Osteoblast (primary cell): ENCODE measurements at regions not wholly inside any gene's neighbourhood (a gene's known extent, or its start where the extent isn't known, plus 50 kb on each side); places are given as distances from the start of the nearest gene placed in this dataset.

Experiments
- DNase-seq: peaks from one replicate; pipeline ENCODE4 v3.0.0; 2011; ENCODE audit warnings: low spot score, mixed read lengths; ENCODE audit not compliant: insufficient read length; ENCODE audit errors: missing footprints
- H2AFZ ChIP-seq: 2 replicates; pipeline ENCODE4 v1.6.0; 2011; ENCODE audit warnings: mild to moderate bottlenecking, low read length
- H3K27ac ChIP-seq: 2 replicates; pipeline ENCODE4 v1.5.1; 2011; ENCODE audit warnings: mild to moderate bottlenecking, low read depth, low read length, moderate library complexity
- H3K27me3 ChIP-seq: 2 replicates; pipeline ENCODE4 v1.6.0; 2012; ENCODE audit warnings: mild to moderate bottlenecking, control low read depth, inconsistent platforms, low read length, moderate library complexity; ENCODE audit not compliant: insufficient read depth
- H3K36me3 ChIP-seq: 2 replicates; pipeline ENCODE4 v1.5.1; 2011; ENCODE audit warnings: mild to moderate bottlenecking, low read length, control low read depth, moderate library complexity; ENCODE audit not compliant: insufficient read depth
- H3K4me1 ChIP-seq: 2 replicates; pipeline ENCODE4 v1.5.1; 2011; ENCODE audit warnings: mild to moderate bottlenecking, low read length, control low read depth, moderate library complexity; ENCODE audit not compliant: insufficient read depth
- H3K4me2 ChIP-seq: 2 replicates; pipeline ENCODE4 v1.6.0; 2011; ENCODE audit warnings: mild to moderate bottlenecking, low read length; ENCODE audit not compliant: insufficient read depth
- H3K4me3 ChIP-seq: fragments of 200-600 bp; sonication (generic); 3 replicates; pipeline ENCODE4 v1.5.1; 2012; ENCODE audit warnings: mild to moderate bottlenecking, low read length, inconsistent platforms; ENCODE audit not compliant: insufficient read depth
- H3K79me2 ChIP-seq: 2 replicates; pipeline ENCODE4 v1.6.0; 2012; ENCODE audit warnings: mild to moderate bottlenecking, low read length, control low read depth, inconsistent platforms; ENCODE audit not compliant: insufficient read depth
- H3K9me3 ChIP-seq: 2 replicates; pipeline ENCODE4 v1.5.1; 2011; ENCODE audit warnings: low read depth, low read length, control low read depth
- H4K20me1 ChIP-seq: 2 replicates; pipeline ENCODE4 v1.6.0; 2012; ENCODE audit warnings: mild to moderate bottlenecking, low read length, control low read depth; ENCODE audit not compliant: insufficient read depth
- CTCF ChIP-seq: IDR thresholded peaks from 2 replicates; pipeline ENCODE4 v1.5.1; 2011; ENCODE audit warnings: mild to moderate bottlenecking, low read depth, low read length, moderate library complexity; ENCODE audit errors: extremely low read depth

GRCh38 chr9:80213613-80214012, 641.8 kb downstream of the TLE4 start:
- Histone ChIP-seq H4K20me1 (no peaks in the 10 kb centered on the region), H3K4me3 (no peak overlapping the region), H2AFZ (no peak overlapping the region), H3K27me3 (no peaks in the 10 kb centered on the region), H3K27ac (no peak overlapping the region), H3K9me3 (peaks cover 2% of the 10 kb centered on the region), H3K4me2 (no peak overlapping the region), H3K79me2 (no peaks in the 10 kb centered on the region), H3K36me3 (no peaks in the 10 kb centered on the region), H3K4me1 (no peaks in the 10 kb centered on the region)
- no peak for TF ChIP-seq CTCF
- no peak for DNase-seq

- Histone ChIP-seq H4K20me1 (no peaks in the 10 kb centered on the region), H3K4me2 (no peak overlapping the region), H3K4me3 (no peak overlapping the region), H3K9me3 (peaks cover 2% of the 10 kb centered on the region), H3K4me1 (no peaks in the 10 kb centered on the region), H3K27me3 (no peaks in the 10 kb centered on the region), H3K79me2 (no peaks in the 10 kb centered on the region), H3K27ac (no peak overlapping the region), H3K36me3 (no peaks in the 10 kb centered on the region), H2AFZ (no peak overlapping the region)
- no peak for DNase-seq
- TF ChIP-seq CTCF: no peak
Measured at GRCh38 chr9:80208696-80209095, 636.9 kb downstream of the TLE4 start.

- Histone ChIP-seq H3K9me3 (no peaks in the 10 kb centered on the region), H3K36me3 (no peaks in the 10 kb centered on the region), H3K27ac (no peak overlapping the region), H3K4me1 (no peaks in the 10 kb centered on the region), H3K79me2 (no peaks in the 10 kb centered on the region), H2AFZ (no peak overlapping the region), H3K27me3 (no peaks in the 10 kb centered on the region), H3K4me3 (no peak overlapping the region), H3K4me2 (no peak overlapping the region), H4K20me1 (no peaks in the 10 kb centered on the region)
- TF ChIP-seq CTCF: no peak
- DNase-seq: no peak
Measured at GRCh38 chr9:80204054-80204453, 632.3 kb downstream of the TLE4 start.

GRCh38 chr9:80197661-80198060, 625.9 kb downstream of the TLE4 start:
- no peaks in the 10 kb centered on the region for H4K20me1 ChIP-seq
- no peak overlapping the region for H2AFZ ChIP-seq
- peak; percentile 71 for DNase-seq
- H3K36me3 ChIP-seq: no peaks in the 10 kb centered on the region
- no peaks in the 10 kb centered on the region for H3K4me1 ChIP-seq
- H3K9me3 ChIP-seq: no peaks in the 10 kb centered on the region
- H3K27me3 ChIP-seq: no peaks in the 10 kb centered on the region
- no peak overlapping the region for H3K4me3 ChIP-seq
- no peak for TF ChIP-seq CTCF
- no peak overlapping the region for H3K4me2 ChIP-seq
- no peaks in the 10 kb centered on the region for H3K79me2 ChIP-seq
- no peak overlapping the region for H3K27ac ChIP-seq
